ENCODE measurements at regions not wholly inside any gene's neighbourhood (a gene's known extent, or its start where the extent isn't known, plus 50 kb on each side); places are given as distances from the start of the nearest gene placed in this dataset.

- Histone ChIP-seq H3F3A (ENCODE audit: insufficient read depth) (no peaks in the 10 kb centered on the region), H3K9me3 (ENCODE audit: low read depth) (no peaks in the 10 kb centered on the region), H3K27me3 (replicated peaks; ENCODE audit: insufficient read depth) (no peaks in the 10 kb centered on the region), H3K4me2 (ENCODE audit: unreplicated experiment) (no peak overlapping the region), H4K20me1 (ENCODE audit: insufficient read depth) (no peaks in the 10 kb centered on the region), H3K4me1 (ENCODE audit: insufficient read depth) (no peaks in the 10 kb centered on the region), H3K79me2 (ENCODE audit: insufficient read depth) (no peaks in the 10 kb centered on the region), H3K9me2 (ENCODE audit: insufficient read depth) (no peaks in the 10 kb centered on the region), H3K27ac (no peak overlapping the region), H3K4me3 (no peak overlapping the region), H2AFZ (no peak overlapping the region), H3K9ac (no peak overlapping the region), H3K36me3 (ENCODE audit: low read depth) (no peaks in the 10 kb centered on the region)
- in situ Hi-C loops (cut with MboI): no loop called here
- DNase-seq: no peak
- TF ChIP-seq EZH2 (IDR thresholded peaks at IDR 0.05; ENCODE audit: insufficient read depth, poor library complexity, severe bottlenecking) (no peak), EZH2phosphoT487 (IDR thresholded peaks at IDR 0.05; ENCODE audit: insufficient read depth, low read depth) (no peak)
These were observed 314.1 kb downstream of the PLPP3 start for GRCh38 chr1:56265216-56265615.

GRCh38 chr1:56263908-56264307 lies 315.5 kb downstream of the PLPP3 start:
- Histone ChIP-seq H3F3A (ENCODE audit: insufficient read depth) (no peaks in the 10 kb centered on the region), H3K4me3 (no peak overlapping the region), H3K36me3 (ENCODE audit: low read depth) (no peaks in the 10 kb centered on the region), H3K79me2 (ENCODE audit: insufficient read depth) (no peaks in the 10 kb centered on the region), H2AFZ (no peak overlapping the region), H4K20me1 (ENCODE audit: insufficient read depth) (no peaks in the 10 kb centered on the region), H3K9me2 (ENCODE audit: insufficient read depth) (no peaks in the 10 kb centered on the region), H3K27me3 (replicated peaks; ENCODE audit: insufficient read depth) (no peaks in the 10 kb centered on the region), H3K4me2 (ENCODE audit: unreplicated experiment) (no peak overlapping the region), H3K27ac (no peak overlapping the region), H3K9ac (no peak overlapping the region), H3K9me3 (ENCODE audit: low read depth) (no peaks in the 10 kb centered on the region), H3K4me1 (ENCODE audit: insufficient read depth) (no peaks in the 10 kb centered on the region)
- TF ChIP-seq EZH2 (IDR thresholded peaks at IDR 0.05; ENCODE audit: insufficient read depth, poor library complexity, severe bottlenecking): no peak
- no peak for TF ChIP-seq EZH2phosphoT487 (IDR thresholded peaks at IDR 0.05; ENCODE audit: insufficient read depth, low read depth)
- DNase-seq: no peak
- 85% methylated on average over 3 of the region's 3 CpGs for WGBS, 2 experiments (ENCODE audit: low coverage in 1 of 2, low lambda C conversion rate in 2 of 2, missing lambda C conversion rate in 2 of 2)
- in situ Hi-C loops (cut with MboI): no loop called here

GRCh38 chr1:56258371-56258770 lies 321.0 kb downstream of the PLPP3 start:
- Histone ChIP-seq H3K9ac (no peak overlapping the region), H3K4me2 (ENCODE audit: unreplicated experiment) (no peak overlapping the region), H3K9me3 (ENCODE audit: low read depth) (no peaks in the 10 kb centered on the region), H3K9me2 (ENCODE audit: insufficient read depth) (no peaks in the 10 kb centered on the region), H2AFZ (no peak overlapping the region), H3K79me2 (ENCODE audit: insufficient read depth) (no peaks in the 10 kb centered on the region), H3K4me3 (no peak overlapping the region), H3K4me1 (ENCODE audit: insufficient read depth) (peaks cover 17% of the 10 kb centered on the region), H3K36me3 (ENCODE audit: low read depth) (no peaks in the 10 kb centered on the region), H4K20me1 (ENCODE audit: insufficient read depth) (no peaks in the 10 kb centered on the region), H3F3A (ENCODE audit: insufficient read depth) (peaks cover 18% of the 10 kb centered on the region), H3K27me3 (replicated peaks; ENCODE audit: insufficient read depth) (no peaks in the 10 kb centered on the region), H3K27ac (no peak overlapping the region)
- DNase-seq: no peak
- TF ChIP-seq EZH2phosphoT487 (IDR thresholded peaks at IDR 0.05; ENCODE audit: insufficient read depth, low read depth) (no peak), EZH2 (IDR thresholded peaks at IDR 0.05; ENCODE audit: insufficient read depth, poor library complexity, severe bottlenecking) (no peak)
- in situ Hi-C loops (cut with MboI): no loop called here
- WGBS, 2 experiments (ENCODE audit: low coverage in 1 of 2, low lambda C conversion rate in 2 of 2, missing lambda C conversion rate in 2 of 2): 91 to 94% methylated on average over 5 of the region's 5 CpGs

- no peak overlapping the region for H3K9ac ChIP-seq
- no peak for DNase-seq
- H3K36me3 ChIP-seq (ENCODE audit: low read depth): no peaks in the 10 kb centered on the region
- H3K27me3 ChIP-seq (replicated peaks; ENCODE audit: insufficient read depth): no peaks in the 10 kb centered on the region
- no peak for TF ChIP-seq EZH2 (IDR thresholded peaks at IDR 0.05; ENCODE audit: insufficient read depth, poor library complexity, severe bottlenecking)
- TF ChIP-seq EZH2phosphoT487 (IDR thresholded peaks at IDR 0.05; ENCODE audit: insufficient read depth, low read depth): no peak
- no peaks in the 10 kb centered on the region for H3K79me2 ChIP-seq (ENCODE audit: insufficient read depth)
- peaks cover 18% of the 10 kb centered on the region for H3F3A ChIP-seq (ENCODE audit: insufficient read depth)
- no peak overlapping the region for H3K4me2 ChIP-seq (ENCODE audit: unreplicated experiment)
- no peak overlapping the region for H3K4me3 ChIP-seq
- no peak overlapping the region for H3K27ac ChIP-seq
- H3K4me1 ChIP-seq (ENCODE audit: insufficient read depth): peaks cover 17% of the 10 kb centered on the region
- H2AFZ ChIP-seq: no peak overlapping the region
- in situ Hi-C loops (cut with MboI): no loop called here
- WGBS, 2 experiments (ENCODE audit: low coverage in 1 of 2, low lambda C conversion rate in 2 of 2, missing lambda C conversion rate in 2 of 2): 61 to 64% methylated on average over 5 of the region's 5 CpGs
- no peaks in the 10 kb centered on the region for H3K9me3 ChIP-seq (ENCODE audit: low read depth)
- no peaks in the 10 kb centered on the region for H4K20me1 ChIP-seq (ENCODE audit: insufficient read depth)
- H3K9me2 ChIP-seq (ENCODE audit: insufficient read depth): no peaks in the 10 kb centered on the region
These were observed 321.6 kb downstream of the PLPP3 start for GRCh38 chr1:56257726-56258125.
